Upper lobe of right lung (tissue), 1 donor: ENCODE measurements at regions not wholly inside any gene's neighbourhood (a gene's known extent, or its start where the extent isn't known, plus 50 kb on each side); places are given as distances from the start of the nearest gene placed in this dataset.

Source experiments
- ATAC-seq: fragments of 200-7000 bp; cut with Tn5 transposase; one replicate; pipeline ENCODE4 v1.9.1; 2020; ENCODE audit warnings: mild to moderate bottlenecking, moderate library complexity
- DNase-seq: peaks from one replicate; pipeline ENCODE4 v3.0.0-alpha.2; 2020
- H3K27ac ChIP-seq: fragments of 200-600 bp; one replicate; pipeline ENCODE4 v1.8.0; 2022
- H3K27me3 ChIP-seq: fragments of 200-600 bp; one replicate; pipeline ENCODE4 v1.8.0; 2022; ENCODE audit warnings: mild to moderate bottlenecking
- H3K36me3 ChIP-seq: fragments of 200-600 bp; one replicate; pipeline ENCODE4 v1.8.0; 2022
- H3K4me1 ChIP-seq: fragments of 200-600 bp; one replicate; pipeline ENCODE4 v1.8.0; 2022
- H3K4me3 ChIP-seq: fragments of 200-600 bp; one replicate; pipeline ENCODE4 v1.8.0; 2022; ENCODE audit warnings: mild to moderate bottlenecking
- H3K9me3 ChIP-seq: fragments of 200-600 bp; one replicate; pipeline ENCODE4 v1.8.0; 2022
- CTCF ChIP-seq: fragments of 200-600 bp; IDR thresholded peaks from one replicate; pipeline ENCODE4 v1.8.0; 2022; ENCODE audit warnings: antibody characterized with exemption
- intact Hi-C: fragments of 100-400 bp; cut with DNase I; formaldehyde crosslinking; loops from one replicate; pipeline ENCODE4 v1.11.0; 2022
- donor health status: DM: no; HTN: yes; CAD: no; lungs with severe emphysema.

GRCh38 chr18:37724206-37724605, 158.6 kb upstream of the CELF4 start:
- H3K4me1 ChIP-seq, result no peaks in the 10 kb centered on the region
- H3K4me3 ChIP-seq, result no peak overlapping the region
- no peaks in the 10 kb centered on the region for H3K9me3 ChIP-seq
- H3K27ac ChIP-seq, result no peak overlapping the region
- intact Hi-C loops, result no loop called here
- DNase-seq (no peak), ATAC-seq (no peak)
- H3K27me3 ChIP-seq, result no peaks in the 10 kb centered on the region
- TF ChIP-seq CTCF, result no peak
- no peaks in the 10 kb centered on the region for H3K36me3 ChIP-seq

- no peak for TF ChIP-seq CTCF
- Histone ChIP-seq H3K27me3 (no peaks in the 10 kb centered on the region), H3K4me1 (no peaks in the 10 kb centered on the region), H3K36me3 (no peaks in the 10 kb centered on the region), H3K9me3 (no peaks in the 10 kb centered on the region), H3K4me3 (no peak overlapping the region), H3K27ac (no peak overlapping the region)
- DNase-seq, result no peak
- intact Hi-C loops, result no loop called here
- no peak for ATAC-seq
These were observed 156.2 kb upstream of the CELF4 start for GRCh38 chr18:37721544-37722522.

GRCh38 chr18:37720663-37721062, 155.1 kb upstream of the CELF4 start:
- ATAC-seq, result no peak
- H3K9me3 ChIP-seq, result no peaks in the 10 kb centered on the region
- intact Hi-C loops, result no loop called here
- DNase-seq, result no peak
- no peak overlapping the region for H3K4me3 ChIP-seq
- no peak for TF ChIP-seq CTCF
- no peak overlapping the region for H3K27ac ChIP-seq
- no peaks in the 10 kb centered on the region for H3K36me3 ChIP-seq
- H3K4me1 ChIP-seq, result no peaks in the 10 kb centered on the region
- no peaks in the 10 kb centered on the region for H3K27me3 ChIP-seq

GRCh38 chr18:37717656-37718055, 152.1 kb upstream of the CELF4 start:
- no peaks in the 10 kb centered on the region for H3K4me1 ChIP-seq
- TF ChIP-seq CTCF, result no peak
- intact Hi-C loops, result no loop called here

GRCh38 chr18:37717098-37717497, 151.5 kb upstream of the CELF4 start:
- no peak overlapping the region for H3K4me3 ChIP-seq
- no peak for DNase-seq
- no peaks in the 10 kb centered on the region for H3K36me3 ChIP-seq
- no peak for TF ChIP-seq CTCF
- H3K27me3 ChIP-seq, result no peaks in the 10 kb centered on the region
- no peaks in the 10 kb centered on the region for H3K4me1 ChIP-seq
- H3K27ac ChIP-seq, result no peak overlapping the region
- no peaks in the 10 kb centered on the region for H3K9me3 ChIP-seq
- no peak for ATAC-seq
- intact Hi-C loops, result no loop called here

More at GRCh38 chr18:37717656-37718055, 152.1 kb upstream of the CELF4 start:
- H3K4me3 ChIP-seq, result no peak overlapping the region
- H3K36me3 ChIP-seq, result no peaks in the 10 kb centered on the region
- H3K27ac ChIP-seq, result no peak overlapping the region
- no peaks in the 10 kb centered on the region for H3K27me3 ChIP-seq
- ATAC-seq (no peak), DNase-seq (no peak)
- H3K9me3 ChIP-seq, result no peaks in the 10 kb centered on the region
